Tibial nerve (tissue), 3 donors: ENCODE measurements at regions not wholly inside any gene's neighbourhood (a gene's known extent, or its start where the extent isn't known, plus 50 kb on each side); places are given as distances from the start of the nearest gene placed in this dataset.

Source experiments
- CTCF ChIP-seq, 5 experiments: fragments of 200-600 bp in 3 of 5; fragments of 450-650 bp in 2 of 5; sonication (generic) in 3 of 5; IDR thresholded peaks; one replicate each; pipeline ENCODE4 v1.5.1; 2016 to 2019; ENCODE audit warnings: antibody characterized with exemption in 5 of 5, mild to moderate bottlenecking in 3 of 5, moderate library complexity in 2 of 5
- POLR2A ChIP-seq, 2 donors: fragments of 450-650 bp; IDR thresholded peaks; one replicate each; pipeline ENCODE4 v1.6.1; 2017; ENCODE audit warnings: antibody characterized with exemption in 2 of 2, mild to moderate bottlenecking in 2 of 2, moderate library complexity in 2 of 2

GRCh38 chr4:4687935-4688727 lies 146.3 kb upstream of the STX18 start:
- TF ChIP-seq CTCF (IDR thresholded peaks at IDR 0.05), result no peak
- no peak for TF ChIP-seq POLR2A (IDR thresholded peaks at IDR 0.05)
